Activated CD4-positive, alpha-beta T cell treated with anti-CD3 and anti-CD28 coated beads, Interleukin-2, amount 50 U/mL, for 24 hours (primary cell): ENCODE measurements at regions not wholly inside any gene's neighbourhood (a gene's known extent, or its start where the extent isn't known, plus 50 kb on each side); places are given as distances from the start of the nearest gene placed in this dataset.
"Not testable (repeated sequence)": the region's sequence is repeated elsewhere in the genome, so short reads cannot be mapped to it uniquely, and the experiment has no call there.

Experiments used
- DNase-seq, 2 donors: peaks; one replicate each; pipeline ENCODE4 v3.0.0-alpha.2; 2020; ENCODE audit warnings: low read depth in 1 of 2, low spot score in 1 of 2

DNA sequence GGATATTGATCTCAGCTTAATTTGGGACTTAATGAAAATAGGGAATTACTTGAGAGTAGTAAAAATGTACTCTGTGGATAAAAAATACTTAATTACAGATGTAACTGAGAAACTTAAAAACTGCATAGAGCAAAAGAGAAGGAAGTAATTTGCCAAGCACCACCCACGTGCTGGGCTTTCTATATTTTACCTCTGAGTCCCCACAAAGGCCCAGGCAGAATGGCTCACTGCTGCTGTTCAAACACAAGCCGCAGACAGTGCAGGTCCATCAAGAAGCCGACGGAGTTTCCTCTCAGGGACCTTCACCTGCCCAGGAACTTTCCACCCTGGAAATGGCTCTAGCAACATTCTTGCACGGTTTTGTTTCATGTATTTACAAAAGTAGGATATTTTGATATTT lies 77.2 kb upstream of the TRPM1 start:
- no peak for DNase-seq

DNA sequence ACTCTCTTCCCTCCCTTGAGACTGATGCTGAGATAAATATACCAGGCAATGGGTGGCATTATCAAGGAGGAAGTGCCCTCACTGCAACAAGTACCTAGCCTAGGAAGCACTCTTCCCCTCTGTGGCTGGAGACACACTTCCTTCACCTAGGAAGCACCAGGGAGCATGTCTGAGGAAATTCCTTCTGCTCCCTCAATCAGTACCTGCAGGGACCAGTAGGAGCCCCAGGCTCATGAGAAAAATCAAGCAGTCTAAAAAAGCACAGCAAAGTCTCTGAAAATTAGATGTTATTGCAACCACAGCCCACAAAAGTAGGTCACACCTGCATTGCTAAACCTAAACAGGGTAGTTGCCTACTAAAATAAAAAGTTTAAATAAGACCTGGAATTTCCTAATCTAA lies 78.2 kb upstream of the TRPM1 start:
- no peak for DNase-seq

DNA sequence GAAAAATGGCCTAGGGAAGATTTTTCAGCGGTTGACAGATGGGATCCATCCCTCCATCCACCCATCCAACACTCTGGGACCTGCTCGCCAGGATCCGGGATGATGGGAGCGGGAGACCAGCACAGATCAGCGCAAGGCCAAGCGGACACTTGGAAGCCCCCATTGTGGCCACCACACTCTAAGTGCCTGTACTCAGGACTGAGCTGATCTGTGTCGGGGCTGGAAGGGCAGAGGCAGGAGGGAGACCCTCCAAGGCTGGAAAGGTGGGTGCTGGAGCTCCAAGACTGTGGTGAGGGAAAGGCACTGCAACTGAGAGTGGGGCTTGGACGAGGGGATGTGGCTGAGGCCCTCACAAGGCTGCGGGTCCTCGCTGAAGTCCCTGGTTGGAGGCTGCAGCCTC lies 91.8 kb upstream of the TRPM1 start:
- DNase-seq, result no peak

DNA sequence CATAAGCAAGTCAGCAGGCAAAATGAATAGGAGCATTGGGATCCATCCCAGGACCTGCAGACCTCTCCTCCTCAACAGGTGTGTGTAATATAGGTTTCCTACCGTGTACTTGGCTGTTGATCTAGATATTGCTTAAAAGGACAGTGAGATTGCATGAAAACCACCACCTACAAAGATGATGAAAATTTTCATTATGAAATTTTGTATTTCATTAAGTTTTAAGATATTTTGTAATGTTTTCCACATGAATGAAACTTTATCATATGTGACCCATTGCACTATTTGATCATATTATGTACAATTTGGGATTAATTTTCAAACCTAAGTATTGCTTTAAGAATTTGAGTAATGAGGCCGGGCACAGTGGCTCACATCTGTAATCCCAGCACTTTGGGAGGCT lies 94.3 kb upstream of the TRPM1 start:
- DNase-seq, result no peak

DNA sequence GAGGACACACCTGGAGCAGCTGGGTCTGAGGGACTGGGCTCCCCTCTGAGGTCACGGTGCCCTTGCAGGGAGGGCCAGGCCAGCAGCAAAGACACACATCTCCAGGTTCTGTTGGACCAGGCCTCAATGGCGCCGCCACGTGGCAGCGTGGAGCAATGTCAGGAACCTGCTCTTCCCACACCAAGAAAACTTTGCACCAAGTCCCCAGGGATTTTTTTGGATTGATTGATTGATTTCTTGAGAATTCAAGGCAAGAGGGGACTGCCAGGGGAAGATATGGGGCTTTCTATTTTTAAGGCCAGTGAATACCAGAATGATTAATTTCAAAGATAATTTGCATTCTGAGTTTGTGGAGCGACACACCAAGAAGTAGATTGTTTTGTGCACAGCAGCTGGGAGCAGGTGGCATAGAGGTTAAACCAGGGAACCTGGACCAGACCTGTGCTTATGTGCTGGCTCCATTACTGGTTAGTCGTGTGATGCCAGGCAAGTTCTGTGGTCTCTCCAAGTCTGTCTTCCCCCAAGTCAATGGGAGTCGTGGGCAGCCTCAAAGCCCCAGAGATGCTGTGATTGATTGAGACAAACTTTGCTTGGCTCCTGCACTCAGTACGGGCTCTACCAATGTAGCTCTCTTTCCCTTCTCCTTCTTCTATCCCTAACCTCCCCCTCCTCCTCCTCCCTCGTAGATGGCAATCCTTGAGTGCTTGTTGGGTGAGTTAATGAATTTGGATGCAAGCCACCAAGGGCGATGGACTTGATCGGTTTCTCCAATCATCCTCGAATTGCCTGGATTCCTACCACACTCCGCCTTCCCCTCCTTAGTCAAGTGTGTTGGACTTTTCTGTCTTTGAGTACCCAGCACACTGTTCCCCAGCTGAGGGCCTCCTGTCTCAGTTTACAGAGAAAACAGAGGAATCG lies 96.2 kb upstream of the TRPM1 start:
- no peak for DNase-seq

DNA sequence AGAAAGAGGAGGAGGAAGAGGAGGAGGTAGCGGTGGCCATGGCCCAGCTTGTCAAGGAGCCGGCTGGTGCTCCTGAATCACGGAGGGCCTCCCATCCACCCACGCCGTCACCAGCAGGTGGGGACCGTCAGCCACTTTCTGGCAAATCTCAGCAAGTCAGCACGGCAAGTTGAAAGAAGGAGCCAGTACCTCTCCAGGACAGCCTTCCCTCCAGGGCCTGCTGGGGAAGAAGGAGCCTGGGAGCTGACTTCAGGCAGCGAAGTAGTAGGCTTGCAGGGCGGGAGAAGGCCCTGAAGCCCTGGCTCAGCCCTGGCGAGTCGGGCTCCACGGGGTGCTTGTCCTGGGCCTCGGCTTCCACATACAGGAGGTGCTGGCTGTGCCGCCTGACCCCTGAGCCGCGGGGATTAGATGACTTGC lies 99.2 kb upstream of the TRPM1 start:
- DNase-seq, result no peak

DNA sequence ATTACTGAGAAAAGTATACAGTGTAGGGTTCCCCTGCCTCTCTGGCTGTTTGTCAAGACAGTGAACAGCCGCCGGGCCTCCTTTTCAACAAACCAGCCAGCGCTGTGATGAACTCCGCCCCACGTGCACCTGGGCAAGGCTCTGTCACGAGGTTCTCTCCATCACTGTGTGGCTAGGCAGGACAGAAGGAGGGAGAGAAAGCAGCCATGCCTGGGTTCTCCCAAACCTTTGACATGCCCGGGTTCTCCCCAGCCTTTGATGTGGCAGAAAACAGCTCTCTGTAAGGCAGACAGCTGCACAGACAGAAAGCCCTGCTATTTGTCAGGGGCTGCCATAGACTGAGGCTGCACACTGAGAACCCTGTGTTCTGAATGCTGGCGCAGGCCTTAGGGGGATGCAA lies 101.4 kb upstream of the TRPM1 start:
- no peak for DNase-seq

DNA sequence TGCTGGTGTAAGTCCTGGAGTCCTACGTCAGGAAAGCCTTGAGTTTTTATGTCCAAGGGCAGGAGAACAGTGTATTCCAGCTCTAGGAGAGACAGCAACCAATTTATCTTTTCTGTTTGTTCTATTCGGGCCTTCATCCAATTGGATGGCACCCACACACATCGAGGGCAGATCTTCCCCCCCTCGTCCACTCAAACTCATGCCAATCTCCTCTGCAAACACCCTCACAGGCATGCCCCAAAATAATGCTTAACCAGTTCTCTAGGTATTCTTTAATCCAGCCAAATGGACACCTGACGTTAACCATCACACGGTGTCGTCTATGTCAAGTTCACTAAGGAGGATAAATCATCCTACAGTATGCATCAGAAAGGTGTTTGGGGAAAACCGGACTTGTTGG lies 102.5 kb upstream of the TRPM1 start:
- DNase-seq, result no peak

DNA sequence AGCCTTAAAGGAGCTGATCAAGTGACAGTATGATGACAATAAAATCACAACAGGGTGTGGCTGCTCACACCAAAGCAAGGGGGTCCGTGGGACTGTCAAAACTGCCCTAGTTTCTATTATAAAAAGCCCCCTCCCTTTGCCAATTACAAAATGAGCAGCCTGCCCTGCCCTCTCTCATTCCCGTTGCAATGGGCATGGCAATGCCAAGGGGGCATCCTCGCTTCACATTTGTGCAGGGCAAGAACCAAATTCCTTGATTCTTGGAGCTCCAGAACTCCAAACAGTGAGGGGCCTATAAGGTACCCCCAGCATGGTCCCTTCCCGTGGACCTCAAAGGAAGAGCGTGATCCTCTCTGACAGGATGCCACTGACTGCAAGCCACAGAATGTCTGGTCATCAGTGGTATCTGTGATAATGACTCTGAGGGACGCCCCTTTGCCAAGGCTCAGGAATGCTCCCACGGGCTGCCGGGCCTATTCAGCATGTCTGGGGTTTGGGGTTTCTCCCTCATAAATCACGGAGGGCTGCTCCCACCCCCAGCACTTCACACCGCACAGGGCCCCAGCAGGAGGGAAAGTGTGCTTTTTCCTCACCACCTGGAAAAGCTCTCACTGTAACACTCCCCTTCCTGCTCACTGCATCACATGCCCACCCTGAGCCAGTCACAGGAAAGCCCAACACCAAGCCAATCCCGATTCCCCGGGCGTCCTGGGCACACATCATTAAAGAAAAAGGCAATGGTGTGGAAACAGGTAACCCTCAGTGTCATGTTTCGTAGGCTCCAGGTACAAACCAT lies 105.1 kb upstream of the TRPM1 start:
- no peak for DNase-seq

DNA sequence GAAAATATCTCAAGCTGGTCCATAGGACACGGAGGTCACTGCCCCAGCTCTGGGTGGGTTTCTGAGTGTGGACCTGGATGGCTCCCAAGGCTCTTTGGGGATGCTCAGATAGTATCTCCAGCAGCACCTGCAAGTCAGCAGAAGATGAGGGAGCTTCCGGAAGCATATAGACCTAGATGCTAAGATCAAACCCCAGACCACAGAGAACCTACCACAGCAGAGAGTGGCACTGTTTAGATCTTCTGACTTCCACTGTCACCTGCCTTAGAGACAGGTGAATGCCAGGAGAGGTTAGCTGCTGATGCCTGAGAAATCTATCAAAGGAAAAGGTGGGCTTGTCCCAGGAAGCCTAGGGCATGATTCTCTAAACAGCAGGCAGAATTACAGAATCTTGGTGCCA lies 105.7 kb upstream of the TRPM1 start:
- no peak for DNase-seq

DNA sequence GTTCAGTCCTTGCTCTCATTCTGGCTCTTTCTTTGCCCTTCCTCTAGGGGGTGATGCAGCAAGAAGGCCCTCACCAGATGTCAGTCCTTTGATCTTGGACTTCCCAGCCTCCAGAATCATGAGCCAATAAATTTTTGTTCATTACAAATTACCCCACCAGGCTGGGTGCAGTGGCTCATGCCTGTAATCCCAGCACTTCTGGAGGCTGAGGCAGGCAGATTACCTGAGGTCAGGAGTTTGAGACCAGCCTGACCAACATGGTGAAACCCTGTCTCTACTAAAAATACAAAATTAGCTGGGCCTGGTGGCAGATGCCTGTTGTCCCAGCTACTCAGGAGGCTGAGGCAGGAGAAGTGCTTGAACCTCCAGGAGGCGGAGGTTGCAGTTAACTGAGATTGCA lies 106.3 kb upstream of the TRPM1 start:
- not testable (repeated sequence) for DNase-seq

DNA sequence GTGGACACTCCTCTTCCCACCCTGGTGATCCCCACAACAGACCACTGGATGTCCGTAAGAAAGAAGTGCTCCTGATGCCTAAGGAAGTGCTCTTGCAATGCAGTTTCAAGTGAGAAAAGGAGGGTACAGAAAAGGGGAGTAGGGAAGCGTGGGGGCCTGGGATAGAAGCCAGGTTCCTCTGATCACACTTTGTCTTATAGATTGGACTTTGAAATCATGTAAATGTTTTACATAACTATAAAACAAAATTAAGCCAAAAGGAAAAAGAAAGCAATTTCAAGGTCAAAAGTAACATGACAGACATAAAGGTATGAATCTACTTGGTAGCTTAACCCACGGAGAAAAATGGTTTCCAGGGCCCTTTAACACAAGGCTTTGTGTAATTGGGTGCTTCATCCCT lies 107.3 kb upstream of the TRPM1 start:
- DNase-seq, result no peak

DNA sequence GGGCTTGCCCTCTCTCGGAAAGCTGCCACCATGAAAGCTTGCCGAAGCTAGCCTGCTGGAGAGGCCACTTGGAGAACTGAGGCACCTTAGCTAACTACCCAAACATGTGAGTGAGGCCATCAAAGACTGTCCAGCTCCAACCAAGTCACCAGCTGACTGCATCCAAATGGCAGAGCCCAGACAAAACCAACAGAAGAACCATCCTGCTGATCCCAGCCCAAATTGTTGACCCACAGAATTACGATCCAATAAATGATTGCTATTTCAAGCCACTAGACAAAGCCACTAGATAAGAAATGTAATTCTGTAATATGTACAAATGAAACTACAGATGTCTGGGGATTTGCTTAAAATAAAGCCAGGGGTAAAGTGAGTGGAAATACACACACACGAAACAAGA lies 109.8 kb upstream of the TRPM1 start:
- DNase-seq, result no peak

DNA sequence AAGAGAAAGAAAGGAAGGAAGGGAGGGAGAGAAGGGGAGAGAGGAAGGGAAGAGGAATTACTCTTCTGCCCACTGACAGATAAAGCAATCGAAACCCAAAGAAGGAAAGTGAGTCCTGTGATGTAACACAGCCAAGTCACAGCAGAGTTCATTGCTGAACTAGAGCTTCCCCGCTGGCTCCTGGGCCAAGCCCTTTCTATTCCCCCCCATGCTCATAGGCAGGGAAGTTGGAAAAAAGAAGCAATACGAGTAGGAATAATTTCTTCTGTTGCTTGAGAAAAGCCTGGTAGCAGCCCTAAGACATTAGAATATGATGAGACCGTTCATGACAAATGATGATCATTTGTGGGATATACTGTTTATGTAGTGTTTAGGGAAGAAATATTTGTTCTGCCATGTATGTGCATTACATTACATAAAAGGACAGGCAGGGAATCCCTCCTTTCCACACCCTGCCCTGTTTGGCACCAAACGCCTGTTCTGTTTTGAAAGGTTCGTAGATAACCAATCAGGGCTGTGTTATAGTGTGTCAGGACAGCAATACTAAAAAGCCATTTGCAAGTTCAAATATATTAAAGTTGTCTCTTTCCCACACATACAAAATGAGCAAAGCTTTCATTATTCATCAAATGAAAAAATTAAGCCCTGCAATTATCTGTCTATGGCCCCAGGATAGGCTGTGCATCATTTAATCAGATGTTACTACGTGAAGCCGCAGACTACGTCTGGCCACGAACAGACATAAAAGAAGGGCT lies 111.0 kb upstream of the TRPM1 start:
- DNase-seq, result no peak

DNA sequence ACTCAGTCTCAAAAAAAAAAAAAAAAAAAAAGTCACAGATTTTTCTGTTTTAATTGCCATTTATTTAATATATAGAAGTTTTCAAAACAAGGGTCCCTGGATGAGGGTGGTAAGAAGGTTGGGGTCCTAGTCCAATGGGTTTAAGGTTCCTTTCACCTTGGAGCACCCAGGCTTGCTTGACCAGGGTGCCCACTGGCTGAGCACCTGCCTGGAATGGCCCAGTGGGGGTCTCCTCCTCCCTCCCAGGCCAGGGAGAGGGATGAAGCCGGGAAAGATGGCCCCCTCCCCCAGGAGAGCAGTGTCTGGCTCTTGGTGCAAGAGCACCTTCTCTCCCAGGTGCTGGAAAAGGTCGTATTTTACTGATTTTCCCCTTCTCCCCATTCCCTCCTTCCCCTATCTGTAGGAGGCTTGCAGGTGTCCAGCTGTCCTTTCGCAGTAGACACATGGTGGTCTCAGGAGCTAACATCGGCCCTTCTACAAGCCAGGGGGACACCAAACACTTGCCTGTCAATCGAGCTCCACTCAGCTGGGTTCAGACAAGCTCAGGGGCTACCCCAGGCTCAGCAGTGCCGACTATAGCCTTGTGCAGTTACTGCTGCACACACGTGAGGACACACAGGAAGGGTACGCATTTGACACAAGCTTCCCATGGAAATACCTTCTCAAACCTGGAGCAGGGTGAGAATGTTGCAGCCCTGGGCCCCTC lies 112.3 kb upstream of the KLF13 start:
- DNase-seq, result no peak

DNA sequence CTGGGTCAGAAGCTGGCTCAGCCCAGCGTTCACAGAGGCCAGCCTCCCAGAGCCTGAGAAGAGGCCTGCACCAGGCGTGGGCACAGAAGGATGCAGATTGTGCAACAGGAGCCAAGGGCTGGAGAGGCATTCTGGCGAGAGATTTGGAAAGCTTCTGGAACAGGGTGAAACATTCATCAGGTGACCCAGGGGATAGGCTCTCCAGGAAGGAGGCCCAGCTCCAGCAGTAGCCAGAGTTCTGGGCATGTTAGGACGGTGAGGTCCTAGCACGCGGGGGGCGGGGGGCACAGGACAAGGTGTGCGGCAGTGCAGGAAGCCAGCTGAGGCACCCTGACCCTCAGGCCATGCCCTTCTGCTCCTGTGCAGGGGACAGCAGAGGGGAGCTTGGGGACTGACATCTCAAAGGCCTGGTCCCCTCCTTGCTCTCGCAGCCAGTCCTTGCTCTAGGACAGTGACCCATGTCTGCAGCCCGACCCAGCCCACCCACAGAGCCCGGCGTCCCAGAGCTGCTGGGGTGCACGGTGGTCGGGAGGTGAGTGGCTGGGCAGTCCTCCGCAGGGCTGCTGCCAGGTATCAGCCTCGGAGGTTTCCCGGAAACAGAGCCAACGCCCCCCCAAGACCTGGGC lies 111.7 kb upstream of the KLF13 start:
- DNase-seq, result no peak

DNA sequence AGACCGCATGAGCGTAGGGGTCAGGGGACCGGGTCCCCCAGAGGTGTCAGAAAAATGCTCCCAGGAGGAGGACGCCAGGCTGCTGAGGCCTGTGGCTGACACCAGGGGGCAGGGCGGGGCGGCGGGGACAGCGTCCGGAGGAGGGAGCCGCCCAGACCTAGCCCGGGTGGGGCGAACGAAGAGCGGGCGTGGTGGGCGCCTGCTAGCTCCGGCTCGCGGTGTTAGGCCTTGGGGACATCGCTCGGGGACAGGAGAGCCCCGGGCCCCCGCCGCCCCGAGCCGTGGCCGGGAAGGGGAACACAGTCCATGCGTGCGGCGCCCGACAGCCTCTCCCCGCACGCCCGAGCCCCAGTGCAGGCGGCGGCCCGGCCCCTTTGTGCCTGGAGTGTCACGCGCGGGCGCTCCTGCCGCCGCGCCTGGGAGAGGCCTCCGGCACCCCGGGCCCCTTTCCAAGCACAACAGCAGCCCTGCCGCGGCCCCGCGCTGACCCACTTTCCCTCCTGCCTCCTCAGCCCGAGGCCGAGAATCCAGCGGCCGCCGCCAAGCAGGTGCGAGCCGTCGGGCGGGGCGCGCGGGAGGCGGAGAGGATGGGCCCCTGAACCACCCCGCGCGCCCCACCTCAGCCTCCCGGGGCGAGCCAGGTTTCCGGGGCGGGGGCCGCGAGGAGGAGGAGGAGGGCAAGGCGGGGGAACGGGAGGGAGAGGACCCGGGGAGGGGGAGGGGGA lies 111.0 kb upstream of the KLF13 start:
- DNase-seq, result peak; percentile 66 to 70

DNA sequence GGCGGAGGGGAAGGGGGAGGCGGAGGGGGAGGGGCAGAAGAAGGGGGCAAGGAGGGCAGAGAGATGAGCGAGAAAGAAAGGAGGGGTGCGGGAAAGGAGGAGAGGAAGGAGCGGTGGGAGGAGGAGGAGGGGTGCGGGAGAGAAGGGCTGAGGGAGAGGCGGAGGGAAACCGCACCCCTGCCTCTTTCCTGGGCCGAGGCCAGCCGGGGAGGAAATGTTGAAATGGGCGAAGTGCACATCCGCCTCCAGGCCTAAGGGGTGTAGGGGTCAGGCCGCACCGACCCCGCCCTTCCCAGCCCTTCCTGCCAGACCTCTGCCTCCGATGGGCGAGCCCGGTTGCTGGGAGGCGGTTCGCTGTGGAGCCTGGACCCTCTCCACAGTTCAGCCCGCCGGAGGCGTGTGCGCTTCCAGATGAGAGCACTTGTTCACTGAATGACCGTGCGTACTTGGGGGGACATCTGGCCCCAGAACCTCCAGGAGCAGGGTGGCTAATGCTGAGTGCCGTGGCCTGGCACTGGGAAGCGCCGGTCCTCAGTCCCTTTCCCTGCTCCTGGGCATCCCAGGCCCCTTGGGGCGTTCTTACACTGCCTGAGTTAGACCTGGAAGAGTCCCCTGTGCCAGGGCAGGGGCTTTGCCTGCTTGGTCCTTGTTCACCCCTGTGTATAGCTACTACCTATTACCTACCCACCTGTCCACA lies 110.3 kb upstream of the KLF13 start:
- DNase-seq, result no peak

DNA sequence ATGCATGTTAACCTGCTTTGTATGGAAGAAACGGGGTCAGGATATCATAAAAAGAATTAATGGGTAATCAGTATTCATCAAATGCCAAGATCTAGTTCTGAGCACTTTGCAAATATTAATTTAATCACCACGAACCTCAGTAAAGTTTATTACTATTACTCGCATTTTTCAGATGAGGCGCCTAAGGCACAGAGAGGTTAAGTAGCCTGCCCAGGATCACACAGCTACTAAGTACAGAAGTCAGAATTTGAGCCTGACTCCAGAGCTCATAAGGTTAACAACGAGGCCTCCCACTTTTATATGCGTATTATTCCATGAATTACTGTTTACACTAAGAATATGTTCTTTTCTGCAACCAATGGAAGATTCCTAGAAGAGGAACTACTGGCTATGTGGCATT lies 109.6 kb upstream of the KLF13 start:
- DNase-seq, result no peak
